HG03520 (cell line): ENCODE measurements at regions not wholly inside any gene's neighbourhood (a gene's known extent, or its start where the extent isn't known, plus 50 kb on each side); places are given as distances from the start of the nearest gene placed in this dataset.

ENCODE experiments used
- ATAC-seq: cut with Tn5 transposase; IDR thresholded peaks from one replicate; pipeline ENCODE4 v1.9.1; 2021; ENCODE audit warnings: mild to moderate bottlenecking, moderate library complexity; ENCODE audit not compliant: unreplicated experiment

- ATAC-seq, result no peak
These were observed 92.9 kb upstream of the SOD1 start for GRCh38 chr21:31566611-31567010.

- ATAC-seq, result no peak
These were observed 93.4 kb upstream of the SOD1 start for GRCh38 chr21:31566064-31566463.

- ATAC-seq, result no peak
These were observed 95.1 kb upstream of the SOD1 start for GRCh38 chr21:31564439-31564838.

- ATAC-seq, result no peak
These were observed 99.0 kb upstream of the SOD1 start for GRCh38 chr21:31560479-31560878.

- ATAC-seq, result peak; percentile 57
These were observed 99.9 kb upstream of the SOD1 start for GRCh38 chr21:31559368-31560119.

- peak; percentile 84 for ATAC-seq
These were observed 100.5 kb upstream of the SOD1 start for GRCh38 chr21:31558962-31559367.

- no peak for ATAC-seq
These were observed 101.1 kb upstream of the SOD1 start for GRCh38 chr21:31558189-31558961.

GRCh38 chr21:31557421-31558188, 101.9 kb upstream of the SOD1 start:
- ATAC-seq, result no peak

- ATAC-seq, result no peak
These were observed 102.8 kb upstream of the SOD1 start for GRCh38 chr21:31556662-31557061.

- no peak for ATAC-seq
These were observed 103.7 kb upstream of the SOD1 start for GRCh38 chr21:31555741-31556191.

- no peak for ATAC-seq
These were observed 104.9 kb upstream of the SOD1 start for GRCh38 chr21:31554511-31555022.

GRCh38 chr21:31553926-31554325, 105.6 kb upstream of the SOD1 start:
- ATAC-seq, result no peak

- ATAC-seq, result no peak
These were observed 106.0 kb upstream of the SOD1 start for GRCh38 chr21:31553461-31553860.

GRCh38 chr21:31552826-31553225, 106.7 kb upstream of the SOD1 start:
- no peak for ATAC-seq

GRCh38 chr21:31550070-31550469, 109.4 kb upstream of the SOD1 start:
- no peak for ATAC-seq

- no peak for ATAC-seq
These were observed 110.8 kb upstream of the SOD1 start for GRCh38 chr21:31548688-31549087.

GRCh38 chr21:31546443-31547170, 112.9 kb upstream of the SOD1 start:
- ATAC-seq, result no peak

GRCh38 chr21:31545036-31545435, 114.5 kb upstream of the SOD1 start:
- ATAC-seq, result no peak

- no peak for ATAC-seq
These were observed 116.3 kb upstream of the SOD1 start for GRCh38 chr21:31543191-31543590.

GRCh38 chr21:31538816-31539215, 120.7 kb upstream of the SOD1 start:
- ATAC-seq, result no peak
